Activated CD8-positive, alpha-beta memory T cell treated with anti-CD3 and anti-CD28 coated beads, Interleukin-2, amount 10 ng/mL, durations not matched to agents 7 days and 5 days (primary cell): ENCODE measurements at regions not wholly inside any gene's neighbourhood (a gene's known extent, or its start where the extent isn't known, plus 50 kb on each side); places are given as distances from the start of the nearest gene placed in this dataset.
A peak's percentile ranks its signal among the peaks of the same experiment; 100 is the strongest.
"Not testable (repeated sequence)": the region's sequence is repeated elsewhere in the genome, so short reads cannot be mapped to it uniquely, and the experiment has no call there.

Experiments used
- ATAC-seq: fragments of 150-1000 bp; cut with Tn5 transposase; one replicate; pipeline ENCODE4 v1.10.0; 2021; ENCODE audit warnings: moderate library complexity
- CTCF ChIA-PET: fragments of 350-600 bp; sonication (Branson Sonifier 250); formaldehyde crosslinking; loops from one replicate; lab custom pipeline; 2021; ENCODE audit warnings: antibody characterized with exemption; lab: Charles Lee
- DNase-seq: peaks from one replicate; pipeline ENCODE4 v3.0.0-alpha.2; 2020
- H3K27ac Mint-ChIP-seq: one replicate; pipeline ENCODE4 v1.8.0; 2021; ENCODE audit warnings: mild to moderate bottlenecking, mixed read lengths
- H3K27me3 Mint-ChIP-seq: one replicate; pipeline ENCODE4 v1.8.0; 2021; ENCODE audit warnings: mixed read lengths
- H3K36me3 Mint-ChIP-seq: one replicate; pipeline ENCODE4 v1.8.0; 2021; ENCODE audit warnings: mild to moderate bottlenecking, mixed read lengths
- H3K4me1 Mint-ChIP-seq: one replicate; pipeline ENCODE4 v1.8.0; 2021; ENCODE audit warnings: mixed read lengths
- H3K4me3 Mint-ChIP-seq: one replicate; pipeline ENCODE4 v1.8.0; 2021; ENCODE audit warnings: mild to moderate bottlenecking, moderate library complexity, mixed read lengths
- H3K9me3 Mint-ChIP-seq: one replicate; pipeline ENCODE4 v1.8.0; 2022; ENCODE audit warnings: low read depth, mixed read lengths

- Mint-ChIP-seq H3K36me3 (no peaks in the 10 kb centered on the region), H3K4me3 (no peak overlapping the region)
Measured at GRCh38 chr13:110983241-110983640, 68.4 kb upstream of the ANKRD10 start.

GRCh38 chr13:110981379-110981778 lies 66.5 kb upstream of the ANKRD10 start:
- no peak overlapping the region for H3K27ac Mint-ChIP-seq
- peaks cover 73% of the 10 kb centered on the region for H3K27me3 Mint-ChIP-seq
- CTCF ChIA-PET = no interaction called here
- DNase-seq (no peak), ATAC-seq (no peak)
- H3K4me1 Mint-ChIP-seq = no peaks in the 10 kb centered on the region
- H3K9me3 Mint-ChIP-seq = peaks cover 6% of the 10 kb centered on the region
- peaks cover 3% of the 10 kb centered on the region for H3K36me3 Mint-ChIP-seq
- no peak overlapping the region for H3K4me3 Mint-ChIP-seq

More at GRCh38 chr13:110983241-110983640, 68.4 kb upstream of the ANKRD10 start:
- no peak for DNase-seq
- Mint-ChIP-seq H3K27me3 (peaks cover 77% of the 10 kb centered on the region), H3K9me3 (peaks cover 4% of the 10 kb centered on the region), H3K27ac (no peak overlapping the region), H3K4me1 (no peaks in the 10 kb centered on the region)
- no peak for ATAC-seq
- CTCF ChIA-PET = no interaction called here

GRCh38 chr13:110980921-110981320 lies 66.1 kb upstream of the ANKRD10 start:
- peaks cover 3% of the 10 kb centered on the region for H3K36me3 Mint-ChIP-seq
- ATAC-seq (no peak), DNase-seq (no peak)
- CTCF ChIA-PET = no interaction called here
- peaks cover 9% of the 10 kb centered on the region for H3K9me3 Mint-ChIP-seq
- H3K27me3 Mint-ChIP-seq = peaks cover 76% of the 10 kb centered on the region
- H3K4me3 Mint-ChIP-seq = no peak overlapping the region
- no peaks in the 10 kb centered on the region for H3K4me1 Mint-ChIP-seq
- H3K27ac Mint-ChIP-seq = no peak overlapping the region

- ATAC-seq, CTCF ChIA-PET, DNase-seq, H3K36me3 Mint-ChIP-seq, H3K9me3 Mint-ChIP-seq, H3K27ac Mint-ChIP-seq, H3K4me1 Mint-ChIP-seq, H3K4me3 Mint-ChIP-seq: not testable (repeated sequence)
- H3K27me3 Mint-ChIP-seq = peaks cover 71% of the 10 kb centered on the region
Measured at GRCh38 chr13:110979149-110979548, 64.3 kb upstream of the ANKRD10 start.

GRCh38 chr13:110978390-110978789 lies 63.5 kb upstream of the ANKRD10 start:
- no peak overlapping the region for H3K4me3 Mint-ChIP-seq
- DNase-seq (no peak), ATAC-seq (no peak)
- peaks cover 10% of the 10 kb centered on the region for H3K9me3 Mint-ChIP-seq
- peaks cover 73% of the 10 kb centered on the region for H3K27me3 Mint-ChIP-seq
- H3K36me3 Mint-ChIP-seq = peaks cover 3% of the 10 kb centered on the region
- H3K4me1 Mint-ChIP-seq = no peaks in the 10 kb centered on the region
- H3K27ac Mint-ChIP-seq = no peak overlapping the region
- CTCF ChIA-PET = no interaction called here

GRCh38 chr13:110976785-110977184 lies 61.9 kb upstream of the ANKRD10 start:
- Mint-ChIP-seq H3K4me1 (no peaks in the 10 kb centered on the region), H3K36me3 (peaks cover 11% of the 10 kb centered on the region), H3K4me3 (no peak overlapping the region), H3K9me3 (peaks cover 17% of the 10 kb centered on the region), H3K27me3 (peaks cover 80% of the 10 kb centered on the region), H3K27ac (no peak overlapping the region)
- CTCF ChIA-PET = interaction anchor here (1.5 kb wide), 1 partner anchor 62 kb away, joined by 5 read pairs; the partner anchor contains the start of gene ANKRD10
- ATAC-seq (no peak), DNase-seq (no peak)

GRCh38 chr13:110973007-110973700 lies 58.3 kb upstream of the ANKRD10 start:
- Mint-ChIP-seq H3K4me3 (no peak overlapping the region), H3K9me3 (peaks cover 22% of the 10 kb centered on the region), H3K4me1 (no peaks in the 10 kb centered on the region), H3K36me3 (peaks cover 26% of the 10 kb centered on the region), H3K27ac (no peak overlapping the region), H3K27me3 (peaks cover 80% of the 10 kb centered on the region)
- DNase-seq (no peak), ATAC-seq (no peak)
- CTCF ChIA-PET = no interaction called here

GRCh38 chr13:110971486-110971885 lies 56.6 kb upstream of the ANKRD10 start:
- no peak overlapping the region for H3K27ac Mint-ChIP-seq
- H3K9me3 Mint-ChIP-seq = peaks cover 23% of the 10 kb centered on the region
- H3K36me3 Mint-ChIP-seq = peaks cover 38% of the 10 kb centered on the region
- ATAC-seq = no peak
- DNase-seq = no peak
- peaks cover 2% of the 10 kb centered on the region for H3K4me1 Mint-ChIP-seq
- CTCF ChIA-PET = no interaction called here
- peaks cover 68% of the 10 kb centered on the region for H3K27me3 Mint-ChIP-seq
- H3K4me3 Mint-ChIP-seq = no peak overlapping the region

- ATAC-seq, DNase-seq: not testable (repeated sequence)
- peaks cover 35% of the 10 kb centered on the region for H3K27me3 Mint-ChIP-seq
Measured at GRCh38 chr13:110967156-110967855, 52.4 kb upstream of the ANKRD10 start.

GRCh38 chr13:110965755-110966134 lies 50.9 kb upstream of the ANKRD10 start:
- ATAC-seq (no peak), DNase-seq (no peak)
- CTCF ChIA-PET = no interaction called here
- Mint-ChIP-seq H3K9me3 (peaks cover 26% of the 10 kb centered on the region), H3K27me3 (peaks cover 21% of the 10 kb centered on the region), H3K27ac (peak overlapping the region; percentile 87), H3K36me3 (peaks cover 63% of the 10 kb centered on the region), H3K4me3 (no peak overlapping the region), H3K4me1 (peaks cover 26% of the 10 kb centered on the region)

More at GRCh38 chr13:110967156-110967855, 52.4 kb upstream of the ANKRD10 start:
- peaks cover 26% of the 10 kb centered on the region for H3K9me3 Mint-ChIP-seq
- peaks cover 26% of the 10 kb centered on the region for H3K4me1 Mint-ChIP-seq
- CTCF ChIA-PET = interaction anchor here (1.1 kb wide), 1 partner anchor 25 kb away, joined by 3 read pairs; no protein-coding TSS in a partner anchor
- peaks cover 63% of the 10 kb centered on the region for H3K36me3 Mint-ChIP-seq
- not testable (repeated sequence) for H3K4me3 Mint-ChIP-seq, H3K27ac Mint-ChIP-seq

GRCh38 chr13:110965038-110965754 lies 50.3 kb upstream of the ANKRD10 start:
- CTCF ChIA-PET = no interaction called here
- peak overlapping the region; percentile 87 for H3K27ac Mint-ChIP-seq
- peaks cover 26% of the 10 kb centered on the region for H3K4me1 Mint-ChIP-seq
- peak; percentile 71 for DNase-seq
- H3K4me3 Mint-ChIP-seq = peak overlapping the region; percentile 6
- peak; percentile 96 for ATAC-seq
- H3K36me3 Mint-ChIP-seq = peaks cover 60% of the 10 kb centered on the region
- H3K27me3 Mint-ChIP-seq = peaks cover 17% of the 10 kb centered on the region
- H3K9me3 Mint-ChIP-seq = peaks cover 26% of the 10 kb centered on the region
